OCI-LY1 (cell line): ENCODE measurements at regions not wholly inside any gene's neighbourhood (a gene's known extent, or its start where the extent isn't known, plus 50 kb on each side); places are given as distances from the start of the nearest gene placed in this dataset.

Experiments
- CTCF ChIP-seq: fragments of 200-600 bp; sonication (generic), shearing (Covaris generic); IDR thresholded peaks from 2 replicates; pipeline ENCODE4 v1.5.1; 2017; ENCODE audit warnings: mild to moderate bottlenecking, antibody characterized with exemption, low read length, moderate library complexity, mixed read lengths
- EZH2 ChIP-seq: fragments of 200-600 bp; sonication (generic), shearing (Covaris generic); IDR thresholded peaks from 2 replicates; pipeline ENCODE4 v1.8.0; 2017; ENCODE audit warnings: borderline replicate concordance, mixed run types, mild to moderate bottlenecking, antibody characterized with exemption, low read length, moderate library complexity, mixed read lengths

GRCh38 chr15:24898715-24899272 lies 56.0 kb upstream of the SNRPN start:
- TF ChIP-seq CTCF (no peak), EZH2 (no peak)
